Ectodermal cell (in vitro differentiated cells): ENCODE measurements at regions not wholly inside any gene's neighbourhood (a gene's known extent, or its start where the extent isn't known, plus 50 kb on each side); places are given as distances from the start of the nearest gene placed in this dataset.

Experiments
- H3K27ac ChIP-seq: 2 replicates; pipeline ENCODE4 v1.7.0; 2013; ENCODE audit warnings: mild to moderate bottlenecking, low read depth, low read length; ENCODE audit not compliant: insufficient read depth, poor library complexity, severe bottlenecking
- H3K27me3 ChIP-seq: 2 replicates; pipeline ENCODE4 v1.7.0; 2013; ENCODE audit warnings: mild to moderate bottlenecking, low read length; ENCODE audit not compliant: insufficient read depth, control insufficient read depth, poor library complexity, severe bottlenecking
- H3K36me3 ChIP-seq: one replicate; pipeline ENCODE4 v1.7.0; 2013; ENCODE audit warnings: low read length; ENCODE audit not compliant: control insufficient read depth, insufficient read depth
- H3K4me1 ChIP-seq: one replicate; pipeline ENCODE4 v1.7.0; 2013; ENCODE audit warnings: low read length; ENCODE audit not compliant: control insufficient read depth, insufficient read depth
- H3K4me3 ChIP-seq: 2 replicates; pipeline ENCODE4 v1.7.0; 2013; ENCODE audit warnings: low read depth, low read length, control low read depth; ENCODE audit not compliant: insufficient read depth
- H3K9me3 ChIP-seq: 2 replicates; pipeline ENCODE4 v1.7.0; 2013; ENCODE audit warnings: mild to moderate bottlenecking, low read length, moderate library complexity; ENCODE audit not compliant: control insufficient read depth
- WGBS, 2 experiments: methylation state at CpG; one replicate each; pipeline ENCODE4 v1.1.7; 2013; ENCODE audit warnings: missing lambda C conversion rate in 2 of 2; 5-methylcytosine and 5-hydroxymethylcytosine counted together

DNA sequence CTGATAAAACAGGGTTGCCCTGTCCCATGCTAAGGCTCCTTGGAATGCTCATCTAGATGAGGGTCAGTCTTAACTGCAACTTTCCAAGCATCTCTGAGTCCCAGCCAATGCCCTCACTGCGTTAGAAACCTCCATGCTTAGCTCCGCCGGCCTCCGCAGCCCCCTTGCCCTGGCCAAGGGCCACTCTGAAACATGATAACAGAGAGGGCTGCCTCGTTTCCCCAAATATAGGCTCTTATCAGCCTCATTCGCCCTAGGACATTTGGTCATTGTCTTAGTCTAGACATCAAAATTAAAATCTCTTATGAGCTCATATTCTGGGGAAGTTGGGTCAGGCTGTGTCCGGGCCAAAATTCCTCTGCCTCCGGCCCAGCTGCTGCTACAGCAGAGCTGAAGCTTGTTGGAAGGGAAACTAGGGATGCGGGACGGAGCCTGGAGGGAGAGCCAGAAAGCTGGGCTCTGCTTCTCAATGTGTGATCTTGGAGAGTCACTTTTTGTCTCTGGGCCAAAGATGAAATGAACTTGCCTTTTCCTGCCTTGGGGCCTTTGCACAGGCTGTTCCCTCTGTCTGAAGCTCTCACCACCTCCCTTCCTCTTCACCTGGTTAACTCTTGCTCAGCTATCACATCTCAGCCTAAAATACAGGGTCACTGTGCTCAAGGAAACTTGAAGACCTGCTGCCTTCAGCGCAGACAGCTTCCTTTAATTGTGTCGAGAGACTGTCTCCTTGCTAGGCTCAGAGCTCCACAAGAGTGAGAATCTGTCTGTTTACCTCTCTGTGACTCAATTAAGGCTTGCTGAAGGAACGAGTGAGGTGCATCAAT lies 191.3 kb downstream of the RGS3 start:
- Histone ChIP-seq H3K4me3 (no peak overlapping the region), H3K27ac (no peak overlapping the region), H3K27me3 (no peaks in the 10 kb centered on the region), H3K4me1 (peaks cover 14% of the 10 kb centered on the region), H3K9me3 (no peaks in the 10 kb centered on the region), H3K36me3 (no peaks in the 10 kb centered on the region)
- WGBS, 2 experiments: 86 to 88% methylated on average over 13 of the region's 13 CpGs

DNA sequence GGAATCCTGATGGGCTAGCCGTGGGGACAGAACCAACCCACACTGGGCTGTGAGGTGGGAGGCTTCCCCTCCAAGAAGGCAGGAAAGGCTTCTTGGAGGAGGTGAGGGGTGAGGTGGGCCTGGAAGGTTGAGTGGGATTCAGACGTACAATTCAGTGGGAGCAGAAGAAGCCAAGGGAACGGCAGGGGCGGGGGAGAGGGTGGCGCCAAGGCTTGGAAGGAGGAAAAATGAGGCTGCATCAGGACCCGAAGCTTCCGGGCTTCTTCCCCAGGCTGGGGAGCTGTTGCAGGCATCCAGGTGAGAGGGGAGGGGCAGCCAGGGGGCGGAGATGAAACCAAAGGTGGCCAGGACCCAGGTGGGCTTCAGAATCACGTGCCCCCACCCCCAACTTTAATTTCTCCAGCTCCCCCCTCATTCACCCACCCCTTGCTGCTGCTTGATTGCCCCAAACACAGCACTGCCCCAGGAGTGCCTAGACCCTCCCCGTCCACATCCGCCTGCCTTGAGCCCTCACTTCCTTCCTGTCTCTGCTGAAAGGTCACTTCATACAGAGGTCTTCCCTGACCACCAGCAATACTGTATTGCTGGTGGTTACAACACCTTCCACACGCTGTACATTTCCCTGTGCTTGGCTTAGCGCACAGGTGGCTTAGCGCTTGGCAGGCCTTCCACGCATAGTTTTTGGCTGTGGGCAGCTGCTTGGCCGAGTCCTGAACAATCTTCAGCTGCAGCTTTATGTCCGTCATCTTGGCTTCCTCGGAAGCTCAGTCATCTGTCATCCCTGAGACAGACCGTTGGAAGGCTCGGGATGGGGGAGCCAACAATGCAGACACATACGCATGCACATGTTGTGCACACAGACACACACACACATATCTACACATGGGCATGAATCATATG lies 193.5 kb downstream of the RGS3 start:
- WGBS, 2 experiments: 85% methylated on average over 21 of the region's 21 CpGs

DNA sequence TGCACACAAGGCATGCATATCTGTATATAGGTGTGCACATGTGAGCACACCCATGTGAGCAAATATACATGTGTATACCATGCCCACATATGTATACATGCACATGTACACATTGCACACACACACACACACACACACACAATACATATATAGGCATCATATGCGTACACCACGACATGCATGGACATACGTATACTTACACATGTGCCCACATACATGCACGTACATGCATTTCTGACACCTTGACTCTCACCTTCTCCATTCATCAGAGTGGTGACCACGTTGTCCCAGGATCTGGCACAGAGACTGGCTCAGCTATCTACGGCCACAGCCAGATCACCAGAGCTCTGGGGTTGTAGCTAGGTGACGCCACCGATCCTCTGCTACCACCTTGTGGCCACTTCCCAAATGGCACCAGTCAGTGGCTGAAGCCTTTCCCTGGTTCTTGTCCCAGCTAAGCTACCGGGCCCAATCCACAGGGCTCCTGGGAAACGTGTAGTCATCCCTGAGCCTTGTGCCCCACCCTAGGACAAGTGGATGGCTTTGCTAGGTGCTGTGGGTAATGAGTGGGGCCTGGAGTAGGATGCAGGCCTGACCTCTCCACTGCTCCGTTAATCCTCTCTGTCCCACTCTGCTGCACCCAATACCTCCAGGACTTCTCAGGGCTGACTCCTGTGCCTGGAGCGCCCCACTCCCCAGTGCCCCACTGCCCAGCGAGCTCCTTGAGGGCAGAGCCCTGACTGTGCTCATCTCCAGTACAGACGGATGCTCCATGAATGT lies 194.4 kb downstream of the RGS3 start:
- Histone ChIP-seq H3K27me3 (no peaks in the 10 kb centered on the region), H3K27ac (no peak overlapping the region), H3K4me1 (no peaks in the 10 kb centered on the region), H3K9me3 (no peaks in the 10 kb centered on the region), H3K36me3 (no peaks in the 10 kb centered on the region), H3K4me3 (no peak overlapping the region)
- 44% methylated on average over 14 of the region's 14 CpGs for WGBS, 2 experiments

More for the DNA sequence above, 193.5 kb downstream of the RGS3 start:
- no peaks in the 10 kb centered on the region for H3K36me3 ChIP-seq
- no peak overlapping the region for H3K4me3 ChIP-seq
- no peaks in the 10 kb centered on the region for H3K9me3 ChIP-seq
- H3K27me3 ChIP-seq: no peaks in the 10 kb centered on the region
- H3K27ac ChIP-seq: no peak overlapping the region
- H3K4me1 ChIP-seq: no peaks in the 10 kb centered on the region

DNA sequence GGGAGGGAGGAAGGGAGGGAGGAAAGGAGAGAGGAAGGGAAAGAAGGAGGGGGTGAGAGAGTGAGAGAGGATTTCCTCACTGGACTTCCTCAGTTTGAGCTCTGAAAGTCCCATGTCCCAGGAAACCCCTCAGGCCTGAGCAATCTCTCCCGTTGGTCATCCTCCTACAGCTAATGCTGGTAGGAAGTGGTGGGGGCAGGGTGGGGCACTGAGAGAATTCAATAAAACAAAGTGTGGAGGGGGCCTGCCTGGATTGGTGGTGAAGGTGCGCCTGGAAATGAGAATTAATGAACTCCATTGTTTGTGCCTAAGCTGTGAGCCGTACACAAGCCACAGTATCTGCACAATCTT lies 195.0 kb downstream of the RGS3 start:
- no peaks in the 10 kb centered on the region for H3K36me3 ChIP-seq
- no peaks in the 10 kb centered on the region for H3K27me3 ChIP-seq
- no peaks in the 10 kb centered on the region for H3K9me3 ChIP-seq
- 75 to 81% methylated on average over 3 of the region's 3 CpGs for WGBS, 2 experiments
- no peaks in the 10 kb centered on the region for H3K4me1 ChIP-seq
- no peak overlapping the region for H3K27ac ChIP-seq
- H3K4me3 ChIP-seq: no peak overlapping the region

DNA sequence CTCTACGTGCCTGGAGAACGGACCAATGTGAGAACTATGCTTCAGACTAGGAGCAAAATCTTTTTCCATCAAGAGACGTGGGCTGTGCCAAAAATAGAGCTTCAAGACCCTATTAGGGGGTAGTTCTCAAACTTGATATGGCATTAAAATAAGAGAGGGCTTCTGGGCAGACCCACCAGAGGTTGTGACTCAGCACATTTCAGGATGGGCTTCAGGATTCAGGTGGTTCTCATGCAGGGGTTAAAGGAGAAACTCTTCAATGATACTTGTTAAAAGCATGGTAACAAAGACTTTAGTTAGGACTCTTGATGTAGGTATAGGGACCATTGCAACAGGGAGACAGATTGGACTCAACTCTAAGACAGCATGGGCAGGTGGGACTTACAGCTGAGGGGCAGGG lies 195.5 kb downstream of the RGS3 start:
- Histone ChIP-seq H3K9me3 (no peaks in the 10 kb centered on the region), H3K4me3 (no peak overlapping the region), H3K4me1 (no peaks in the 10 kb centered on the region), H3K27ac (no peak overlapping the region), H3K27me3 (no peaks in the 10 kb centered on the region), H3K36me3 (no peaks in the 10 kb centered on the region)
- WGBS, 2 experiments: 84 to 90% methylated on average over 3 of the region's 3 CpGs

DNA sequence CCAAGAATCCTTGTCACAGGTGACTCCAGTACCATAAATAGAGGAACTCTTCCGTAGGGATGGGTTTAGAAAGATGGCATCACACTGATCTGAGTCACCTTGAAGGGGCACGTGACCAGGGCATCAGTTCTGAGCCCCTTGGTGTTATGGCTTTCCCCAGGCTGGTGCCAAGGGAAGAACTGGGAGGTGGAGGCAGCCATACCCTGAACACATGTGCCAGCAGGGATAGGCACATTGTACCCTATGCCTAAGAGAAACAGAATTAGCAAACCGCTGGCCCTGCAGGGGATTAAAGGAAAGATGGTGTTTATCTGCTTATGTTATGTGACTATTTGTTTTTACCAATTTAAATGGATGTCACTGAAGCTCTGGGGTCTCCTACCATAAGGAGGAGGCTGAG lies 196.2 kb downstream of the RGS3 start:
- WGBS, 2 experiments: 81 to 91% methylated on average over 3 of the region's 3 CpGs
- H3K4me1 ChIP-seq: no peaks in the 10 kb centered on the region
- no peaks in the 10 kb centered on the region for H3K27me3 ChIP-seq
- H3K27ac ChIP-seq: no peak overlapping the region
- no peak overlapping the region for H3K4me3 ChIP-seq
- no peaks in the 10 kb centered on the region for H3K36me3 ChIP-seq
- H3K9me3 ChIP-seq: no peaks in the 10 kb centered on the region

DNA sequence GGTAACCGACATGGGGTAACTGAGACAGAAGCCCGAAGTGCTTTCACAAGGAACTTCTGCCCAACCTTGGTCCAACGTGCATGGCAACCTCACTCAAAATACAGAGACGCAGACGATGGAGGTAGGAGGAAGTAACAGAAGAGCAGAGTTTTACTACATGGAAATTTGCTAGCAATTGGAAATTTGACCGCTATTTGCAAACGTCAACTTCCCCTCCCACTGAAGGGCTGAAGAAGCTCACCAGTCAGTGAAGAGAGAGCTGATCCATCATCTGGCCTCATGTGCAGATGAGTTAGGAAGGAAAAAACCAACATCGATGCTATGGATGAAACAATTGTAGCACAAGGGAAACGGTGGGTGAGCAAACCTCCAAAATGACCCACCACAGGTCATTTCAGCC lies 196.7 kb downstream of the RGS3 start:
- no peak overlapping the region for H3K27ac ChIP-seq
- H3K4me1 ChIP-seq: no peaks in the 10 kb centered on the region
- H3K9me3 ChIP-seq: no peaks in the 10 kb centered on the region
- H3K27me3 ChIP-seq: no peaks in the 10 kb centered on the region
- H3K4me3 ChIP-seq: no peak overlapping the region
- H3K36me3 ChIP-seq: no peaks in the 10 kb centered on the region
- 82 to 88% methylated on average over 9 of the region's 9 CpGs for WGBS, 2 experiments

DNA sequence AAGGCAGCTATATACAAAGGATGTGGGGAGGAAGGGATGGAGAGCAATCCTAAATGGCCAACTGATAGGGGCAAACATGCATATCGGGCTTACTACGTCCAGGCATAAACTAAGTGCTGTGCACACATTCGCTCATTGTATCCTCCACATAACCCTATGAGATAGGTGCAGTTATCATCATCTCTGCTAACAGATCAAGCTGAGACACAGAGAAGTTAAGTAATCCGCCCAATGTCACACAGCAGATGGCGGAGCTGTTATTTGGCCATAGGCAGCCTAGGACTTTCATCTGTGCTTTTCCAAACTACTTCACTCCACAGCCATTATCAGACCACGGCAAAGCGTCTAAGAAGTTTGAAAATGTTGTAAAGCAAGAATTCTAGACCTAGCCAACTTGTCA lies 197.5 kb downstream of the RGS3 start:
- no peak overlapping the region for H3K4me3 ChIP-seq
- no peaks in the 10 kb centered on the region for H3K36me3 ChIP-seq
- H3K27me3 ChIP-seq: no peaks in the 10 kb centered on the region
- no peaks in the 10 kb centered on the region for H3K4me1 ChIP-seq
- no peak overlapping the region for H3K27ac ChIP-seq
- 90 to 95% methylated on average over 7 of the region's 7 CpGs for WGBS, 2 experiments
- H3K9me3 ChIP-seq: no peaks in the 10 kb centered on the region

DNA sequence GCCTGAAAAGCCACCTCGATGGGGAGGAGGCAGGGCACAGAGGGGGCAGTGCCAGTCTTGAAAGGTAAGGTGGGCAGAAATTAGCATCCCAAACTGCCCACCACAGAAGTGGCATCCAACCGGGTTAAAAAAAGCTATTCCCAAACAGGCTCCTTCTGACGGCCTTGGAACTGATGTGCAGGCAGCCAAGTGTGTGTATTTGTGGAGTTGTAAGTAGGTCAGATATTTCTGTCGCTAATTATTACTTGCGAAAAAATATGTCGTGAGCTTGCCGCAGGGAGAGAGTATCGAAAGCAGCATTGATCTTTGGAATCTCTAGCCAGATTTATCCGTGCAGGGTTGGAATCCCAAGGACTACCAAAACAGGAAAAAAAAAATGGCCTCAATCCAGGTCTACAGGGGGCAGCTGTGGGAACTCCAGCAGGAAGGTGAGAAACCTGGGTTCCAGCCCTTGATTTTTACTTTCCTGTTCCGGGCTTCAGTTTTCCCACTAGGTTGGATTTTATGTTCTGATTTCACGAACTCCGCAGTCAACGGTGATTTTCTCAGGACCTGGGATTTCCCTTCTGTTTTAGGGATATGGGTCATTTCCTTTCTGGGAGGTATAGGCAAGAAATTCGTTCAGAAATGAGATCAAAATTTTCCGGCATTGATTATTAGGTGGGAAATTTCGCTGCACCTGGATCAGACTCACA lies 200.8 kb downstream of the RGS3 start:
- Histone ChIP-seq H3K4me1 (no peaks in the 10 kb centered on the region), H3K9me3 (no peaks in the 10 kb centered on the region), H3K27me3 (no peaks in the 10 kb centered on the region), H3K27ac (no peak overlapping the region), H3K4me3 (no peak overlapping the region), H3K36me3 (no peaks in the 10 kb centered on the region)
- WGBS, 2 experiments: 90 to 94% methylated on average over 16 of the region's 16 CpGs
